Esophagus squamous epithelium (tissue), 4 donors: ENCODE measurements at regions not wholly inside any gene's neighbourhood (a gene's known extent, or its start where the extent isn't known, plus 50 kb on each side); places are given as distances from the start of the nearest gene placed in this dataset.

Experiments used
- CTCF ChIP-seq, 6 experiments: fragments of 450-650 bp in 4 of 6; fragments of 200-600 bp in 2 of 6; sonication (generic) in 2 of 6; IDR thresholded peaks; one replicate each; pipeline ENCODE4 v1.5.1; 2016 to 2019; ENCODE audit warnings: antibody characterized with exemption in 6 of 6, mild to moderate bottlenecking in 4 of 6, moderate library complexity in 4 of 6
- POLR2A ChIP-seq, 4 donors: fragments of 450-650 bp; IDR thresholded peaks; one replicate each; pipeline ENCODE4 v1.6.1; 2017; ENCODE audit warnings: antibody characterized with exemption in 4 of 4, mild to moderate bottlenecking in 4 of 4, moderate library complexity in 3 of 4

GRCh38 chr5:2165203-2165602 lies 282.5 kb upstream of the IRX4 start:
- TF ChIP-seq CTCF (IDR thresholded peaks at IDR 0.05) (no peak), POLR2A (IDR thresholded peaks at IDR 0.05) (no peak)
